Omental fat pad (tissue), 3 donors: ENCODE measurements at regions not wholly inside any gene's neighbourhood (a gene's known extent, or its start where the extent isn't known, plus 50 kb on each side); places are given as distances from the start of the nearest gene placed in this dataset.
A peak's percentile ranks its signal among the peaks of the same experiment; 100 is the strongest.

Source experiments
- ATAC-seq: fragments of 150-250 bp; one replicate; pipeline ENCODE4 v1.9.1; 2016; ENCODE audit warnings: mild to moderate bottlenecking, moderate library complexity; ENCODE audit not compliant: low FRiP score
- DNase-seq: peaks from one replicate; pipeline ENCODE4 v3.0.0-alpha.2; 2019; ENCODE audit warnings: low spot score
- TF ChIP-seq, protein P1 (sequence below), 3 donors: fragments of 450-650 bp; IDR thresholded peaks; one replicate each; pipeline ENCODE4 v1.5.1; 2016 to 2017; ENCODE audit warnings: antibody characterized with exemption in 3 of 3, mild to moderate bottlenecking in 3 of 3, moderate library complexity in 2 of 3

DNA sequence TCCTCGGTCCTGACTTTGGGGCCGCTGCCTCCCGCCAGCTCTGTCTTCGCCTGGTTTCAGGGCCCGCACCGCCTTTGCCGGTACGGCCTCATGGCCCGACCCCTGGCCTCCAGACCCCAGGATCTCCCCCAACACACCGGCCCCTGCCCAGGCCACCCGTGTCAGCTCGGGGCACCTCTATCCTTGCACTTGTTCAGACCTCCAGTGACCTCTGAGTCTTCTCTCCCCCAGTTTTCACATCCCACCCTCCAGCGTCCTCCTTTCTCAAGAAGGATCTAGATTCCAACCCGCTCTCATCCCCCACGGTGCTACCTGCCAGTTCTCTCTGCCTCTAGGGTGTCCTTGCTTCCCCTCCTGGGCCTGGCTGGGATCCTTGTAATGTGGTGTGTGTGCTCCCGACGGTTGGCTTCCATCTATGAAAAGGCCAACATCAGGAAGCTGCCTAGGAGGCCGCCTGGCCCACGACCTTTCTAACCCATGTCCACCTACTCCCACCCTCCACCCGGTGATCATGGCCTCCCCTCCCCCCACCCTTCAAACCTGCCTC is 61.1 kb downstream of the SPATA31C2 start:
- no peak for DNase-seq
- ATAC-seq = no peak
- TF ChIP-seq, protein P1, sequence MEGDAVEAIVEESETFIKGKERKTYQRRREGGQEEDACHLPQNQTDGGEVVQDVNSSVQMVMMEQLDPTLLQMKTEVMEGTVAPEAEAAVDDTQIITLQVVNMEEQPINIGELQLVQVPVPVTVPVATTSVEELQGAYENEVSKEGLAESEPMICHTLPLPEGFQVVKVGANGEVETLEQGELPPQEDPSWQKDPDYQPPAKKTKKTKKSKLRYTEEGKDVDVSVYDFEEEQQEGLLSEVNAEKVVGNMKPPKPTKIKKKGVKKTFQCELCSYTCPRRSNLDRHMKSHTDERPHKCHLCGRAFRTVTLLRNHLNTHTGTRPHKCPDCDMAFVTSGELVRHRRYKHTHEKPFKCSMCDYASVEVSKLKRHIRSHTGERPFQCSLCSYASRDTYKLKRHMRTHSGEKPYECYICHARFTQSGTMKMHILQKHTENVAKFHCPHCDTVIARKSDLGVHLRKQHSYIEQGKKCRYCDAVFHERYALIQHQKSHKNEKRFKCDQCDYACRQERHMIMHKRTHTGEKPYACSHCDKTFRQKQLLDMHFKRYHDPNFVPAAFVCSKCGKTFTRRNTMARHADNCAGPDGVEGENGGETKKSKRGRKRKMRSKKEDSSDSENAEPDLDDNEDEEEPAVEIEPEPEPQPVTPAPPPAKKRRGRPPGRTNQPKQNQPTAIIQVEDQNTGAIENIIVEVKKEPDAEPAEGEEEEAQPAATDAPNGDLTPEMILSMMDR (IDR thresholded peaks at IDR 0.05) = no peak

DNA sequence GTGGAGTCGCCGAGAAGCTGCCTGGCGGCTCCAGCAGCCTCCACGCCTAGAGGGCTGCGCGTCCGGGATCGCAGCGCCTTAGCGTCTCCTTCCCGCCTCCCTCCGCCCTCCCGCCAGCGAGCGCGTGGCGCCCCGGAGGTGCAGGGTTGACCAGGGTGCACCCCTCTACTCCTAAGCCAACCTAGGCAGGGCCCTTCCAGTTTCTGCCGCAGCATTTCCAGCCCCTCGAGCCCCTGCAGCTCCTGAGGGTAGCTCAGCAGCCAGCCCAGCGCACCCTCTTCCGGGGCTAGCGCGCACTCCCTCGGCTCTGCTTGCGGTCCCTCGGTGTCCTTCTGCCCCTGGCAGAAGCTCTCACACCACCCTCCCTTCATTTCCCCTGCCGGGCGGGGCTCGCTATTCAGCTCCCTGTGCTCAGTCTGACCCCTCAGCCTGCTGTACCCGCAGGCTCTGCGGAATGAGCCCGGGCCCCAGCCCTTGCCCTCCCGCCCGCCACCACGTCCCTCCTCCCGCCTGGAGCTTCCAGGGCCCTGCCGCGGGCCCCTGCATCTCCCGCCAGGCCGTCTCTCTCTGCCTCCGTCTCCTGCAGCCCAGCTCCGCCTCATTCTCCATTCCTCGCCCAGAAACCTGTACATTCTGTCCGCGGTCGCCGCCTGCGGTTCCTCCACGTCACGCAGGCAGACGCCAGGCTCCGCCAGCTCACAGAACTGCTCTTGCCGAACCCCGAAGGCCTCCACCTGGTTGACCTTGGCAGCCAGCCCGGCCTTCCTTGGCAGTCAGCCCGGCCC is 61.8 kb downstream of the SPATA31C2 start:
- ATAC-seq = peak; percentile 83
- DNase-seq = no peak
- TF ChIP-seq, protein P1 (IDR thresholded peaks at IDR 0.05) = no peak

DNA sequence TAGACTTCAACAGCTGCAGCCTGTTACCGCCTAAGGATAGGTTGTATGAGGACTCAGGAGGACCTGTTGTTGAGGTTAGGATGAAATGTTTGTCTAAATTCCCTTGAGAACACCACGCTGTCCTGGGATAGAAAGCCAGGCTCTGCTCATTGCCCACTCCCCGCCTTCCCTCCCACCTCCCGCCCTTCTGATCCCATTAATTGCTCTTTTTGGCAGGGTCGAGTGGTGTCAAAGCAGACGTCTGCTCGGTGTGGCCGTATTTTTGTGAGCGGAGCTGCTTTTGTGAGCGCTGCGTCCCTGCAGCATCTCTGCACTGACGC is 62.3 kb downstream of the SPATA31C2 start:
- no peak for ATAC-seq
- DNase-seq = no peak
- TF ChIP-seq, protein P1 (IDR thresholded peaks at IDR 0.05) = no peak

DNA sequence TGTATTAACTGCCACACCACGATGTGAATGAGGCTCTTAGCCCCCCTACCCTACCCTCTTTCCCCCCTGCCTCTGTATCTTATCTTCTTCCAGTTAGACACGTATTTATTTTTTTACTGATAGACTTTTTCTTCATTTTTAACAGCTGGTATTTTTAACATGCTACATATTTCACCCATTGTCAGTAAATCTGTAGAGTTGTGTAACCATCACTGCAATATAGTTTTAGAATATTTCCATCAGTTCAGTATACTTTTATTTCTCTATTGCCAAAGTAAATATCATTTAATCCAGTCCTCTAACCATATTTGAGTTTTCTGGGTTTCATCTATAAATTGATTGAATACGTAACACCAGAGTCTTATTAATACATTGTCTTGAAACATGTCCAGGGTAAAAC is 62.8 kb downstream of the SPATA31C2 start:
- TF ChIP-seq, protein P1 (IDR thresholded peaks at IDR 0.05) = no peak
- no peak for DNase-seq
- no peak for ATAC-seq

DNA sequence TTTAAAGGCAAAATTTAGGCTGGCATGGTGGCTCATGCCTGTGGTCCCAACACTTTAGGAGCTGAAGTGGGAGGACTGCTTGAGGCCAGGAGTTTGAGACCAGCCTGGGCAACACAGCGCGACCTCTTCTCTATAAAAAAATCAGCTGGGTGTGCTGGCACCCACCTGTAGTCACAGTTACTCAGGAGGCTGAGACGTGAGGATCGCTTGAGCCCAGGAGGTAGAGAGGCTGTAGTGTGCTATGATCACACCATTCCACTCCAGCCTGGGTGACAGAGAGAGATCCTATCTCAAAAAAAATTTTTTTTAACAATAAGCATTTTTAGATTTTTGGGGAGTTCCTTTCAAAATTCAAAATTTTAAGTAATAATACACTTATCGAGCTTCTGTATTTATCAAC is 63.3 kb downstream of the SPATA31C2 start:
- ATAC-seq (no peak), DNase-seq (no peak)
- TF ChIP-seq, protein P1 (IDR thresholded peaks at IDR 0.05) = no peak

DNA sequence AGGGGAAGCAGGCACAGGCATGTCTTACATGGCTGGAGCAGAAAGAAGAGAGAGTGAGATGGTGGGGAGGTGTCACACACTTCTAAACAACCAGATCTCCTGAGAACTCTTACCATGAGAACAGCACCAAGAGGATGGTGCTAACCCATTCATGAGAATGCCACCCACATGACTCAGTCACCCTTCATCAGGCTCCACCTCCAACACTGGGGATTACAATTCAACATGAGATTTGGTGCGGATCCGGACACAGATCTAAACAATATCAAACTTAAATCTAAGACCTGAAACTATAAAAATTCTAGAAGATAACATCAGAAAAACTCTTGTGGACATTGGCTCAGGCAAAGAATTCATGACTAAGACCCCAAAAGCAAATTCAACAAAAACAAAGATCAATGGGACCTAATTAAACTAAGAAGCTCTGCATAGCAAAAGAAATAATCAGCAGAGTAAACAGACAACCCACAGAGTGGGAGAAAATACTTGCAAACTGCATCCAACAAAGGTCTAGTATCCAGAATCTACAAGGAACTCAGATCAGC is 65.4 kb downstream of the SPATA31C2 start:
- ATAC-seq = no peak

More for the DNA sequence above, 65.4 kb downstream of the SPATA31C2 start:
- no peak for DNase-seq
- TF ChIP-seq, protein P1 (IDR thresholded peaks at IDR 0.05) = no peak
